ENCODE measurements at regions not wholly inside any gene's neighbourhood (a gene's known extent, or its start where the extent isn't known, plus 50 kb on each side); places are given as distances from the start of the nearest gene placed in this dataset.
"Not testable (repeated sequence)": the region's sequence is repeated elsewhere in the genome, so short reads cannot be mapped to it uniquely, and the experiment has no call there.

DNA sequence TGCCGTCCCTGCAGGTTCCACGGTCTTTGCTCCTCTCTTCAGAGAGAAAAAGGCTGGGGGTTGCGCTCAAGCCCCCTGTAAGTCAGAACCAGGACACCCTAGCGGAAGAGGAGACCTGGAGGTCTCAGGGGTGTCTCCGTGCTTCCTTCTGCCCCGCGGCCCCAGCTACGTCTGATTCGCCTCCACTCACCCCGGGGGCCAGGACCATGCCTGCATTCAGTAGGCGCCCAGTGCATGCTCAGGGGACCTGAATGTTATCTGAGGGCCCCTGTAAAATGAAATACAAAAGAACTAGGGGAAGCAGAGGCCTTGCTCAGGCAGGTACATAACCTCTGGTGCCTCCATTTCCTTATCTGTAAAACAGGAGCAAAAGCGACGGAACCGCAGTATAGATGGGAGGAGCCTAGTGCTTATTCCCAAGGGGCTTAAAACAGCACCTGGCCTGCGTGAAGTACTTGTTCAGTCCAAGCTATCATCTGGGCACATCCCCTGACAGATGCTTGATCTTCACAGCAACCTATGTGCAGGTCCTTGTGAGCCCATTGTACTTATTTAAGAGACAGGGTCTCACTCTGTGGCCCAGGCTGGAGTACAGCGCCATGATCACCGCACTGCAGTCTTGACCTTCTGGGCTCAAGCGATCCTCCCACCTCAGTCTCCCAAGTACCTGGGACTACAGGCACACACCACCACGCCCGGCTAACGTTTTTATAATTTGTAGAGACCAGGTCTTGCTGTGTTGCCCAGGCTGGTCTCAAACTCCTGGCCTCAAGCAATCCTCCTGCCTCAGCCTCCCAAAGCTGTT lies 110.3 kb upstream of the NCOR2 start:
- TF ChIP-seq POU2F2 (IDR thresholded peaks at IDR 0.05; ENCODE audit: low read depth, low read length) (no peak), SPI1 (IDR thresholded peaks at IDR 0.05; ENCODE audit: low read depth, low read length) (no peak), PAX5 (IDR thresholded peaks at IDR 0.05; ENCODE audit: insufficient read depth, low read length, severe bottlenecking) (no peak), POLR2A (IDR thresholded peaks at IDR 0.05; ENCODE audit: low read depth, low read length) (no peak), TAF1 (IDR thresholded peaks at IDR 0.05; ENCODE audit: low read depth, low read length) (no peak), POLR2AphosphoS5 (IDR thresholded peaks at IDR 0.05; ENCODE audit: low read depth, low read length) (no peak)
- no peak for FAIRE-seq
- no peak for DNase-seq (ENCODE audit: insufficient read length, low spot score)

DNA sequence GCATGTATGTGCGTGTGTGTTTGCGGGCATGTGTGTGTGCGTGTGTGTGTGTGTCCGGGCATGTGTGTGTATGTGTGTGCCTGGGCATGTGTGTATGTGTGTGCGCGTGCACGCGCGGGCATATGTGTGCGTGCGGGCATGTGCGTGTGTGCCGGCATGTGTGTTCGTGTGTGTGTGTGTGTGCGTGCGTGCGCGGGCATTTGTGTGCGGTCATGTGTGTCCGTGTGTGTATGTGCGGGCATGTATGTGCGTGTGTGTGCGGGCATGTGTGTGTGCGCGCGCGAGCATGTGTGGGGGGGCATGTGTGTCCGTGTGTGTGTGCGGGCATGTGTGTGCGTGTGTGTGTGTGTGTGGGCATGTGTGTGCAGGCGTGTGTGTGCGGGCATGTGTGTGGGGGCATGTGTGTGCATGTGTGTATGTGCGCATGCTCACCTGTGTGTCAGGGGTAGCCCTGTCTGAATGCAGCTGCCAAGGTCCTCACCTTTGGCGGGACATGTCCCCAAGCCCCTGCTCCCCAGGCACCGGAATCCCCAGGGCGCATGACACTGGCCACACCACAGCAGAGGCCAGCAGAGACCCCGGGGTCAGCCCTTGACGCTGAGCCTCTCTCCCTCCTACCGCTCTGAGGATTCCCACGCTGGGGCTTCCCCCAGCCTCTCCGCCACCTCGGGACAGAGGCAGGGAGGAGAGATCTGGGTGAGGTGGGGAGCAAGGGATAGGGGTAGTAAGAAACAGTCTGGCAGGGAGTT lies 109.5 kb upstream of the NCOR2 start:
- FAIRE-seq, result peak; percentile 72
- no peak for DNase-seq (ENCODE audit: insufficient read length, low spot score)
- no peak; the same call in none of the 2 replicates for TF ChIP-seq POU2F2 (IDR thresholded peaks at IDR 0.05; ENCODE audit: low read depth, low read length)
- no peak for TF ChIP-seq PAX5 (IDR thresholded peaks at IDR 0.05; ENCODE audit: insufficient read depth, low read length, severe bottlenecking)
- TF ChIP-seq POLR2AphosphoS5 (IDR thresholded peaks at IDR 0.05; ENCODE audit: low read depth, low read length), result no peak
- no peak for TF ChIP-seq TAF1 (IDR thresholded peaks at IDR 0.05; ENCODE audit: low read depth, low read length)
- TF ChIP-seq POLR2A (IDR thresholded peaks at IDR 0.05; ENCODE audit: low read depth, low read length), result no peak
- no peak for TF ChIP-seq SPI1 (IDR thresholded peaks at IDR 0.05; ENCODE audit: low read depth, low read length)

DNA sequence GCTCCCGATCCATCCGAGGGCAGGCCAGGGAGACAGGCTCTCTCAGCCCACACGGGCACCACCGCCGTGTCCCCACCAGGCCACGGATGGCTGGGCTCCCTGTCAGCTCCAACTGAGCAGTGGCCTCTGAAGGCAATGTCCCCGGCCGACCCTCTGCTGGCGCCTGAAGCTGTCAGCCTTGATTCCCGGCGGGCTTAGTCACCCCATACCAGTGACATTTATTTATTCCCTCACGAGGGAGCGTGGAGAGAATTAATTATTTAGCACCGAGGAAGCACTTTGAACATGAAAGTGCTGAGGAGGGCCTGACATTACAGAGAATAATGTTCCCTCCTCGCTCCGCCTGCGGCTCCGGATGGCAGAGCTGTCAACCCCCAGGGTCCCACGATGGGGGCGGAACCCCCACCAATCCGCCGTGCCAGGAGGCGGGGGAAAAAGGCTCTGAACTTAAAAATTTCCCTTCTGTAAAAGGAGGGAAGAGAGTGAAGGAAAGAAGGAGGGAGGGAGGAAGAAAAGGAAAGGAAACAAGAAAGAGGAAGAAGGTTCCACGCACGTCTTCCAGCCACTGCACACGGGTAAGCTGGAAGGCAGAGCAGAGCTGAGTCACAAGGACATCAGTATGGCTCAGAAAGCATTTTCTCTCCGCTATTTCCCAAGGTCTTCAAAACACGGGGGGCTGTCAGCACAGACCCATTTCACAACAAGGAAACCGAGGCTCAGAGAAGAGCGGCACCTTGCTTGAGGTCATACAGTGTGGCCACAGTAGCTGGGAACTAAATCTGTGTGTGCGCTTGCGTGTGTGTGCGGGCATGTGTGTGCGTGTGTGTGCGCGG lies 108.7 kb upstream of the NCOR2 start:
- DNase-seq (ENCODE audit: insufficient read length, low spot score) (no peak), FAIRE-seq (no peak)
- TF ChIP-seq POLR2AphosphoS5 (IDR thresholded peaks at IDR 0.05; ENCODE audit: low read depth, low read length), result no peak

DNA sequence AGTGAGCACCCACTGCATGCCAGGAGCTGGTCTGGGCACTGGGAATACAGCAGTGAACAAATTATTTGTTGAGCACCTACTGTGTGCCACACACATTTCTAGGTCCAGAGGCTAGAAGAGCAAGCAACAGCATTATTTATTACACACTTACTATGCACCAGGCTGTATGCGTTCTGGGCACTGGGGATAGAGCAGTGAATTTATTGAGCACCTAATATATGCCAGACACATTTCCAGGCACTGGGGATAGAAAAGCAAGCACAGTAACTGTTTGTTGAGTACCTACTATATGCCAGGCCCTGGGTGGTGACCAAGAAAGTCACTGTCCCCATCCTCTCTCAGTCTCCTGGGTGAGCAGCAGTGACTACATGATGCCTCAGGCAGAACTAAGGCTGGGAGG lies 107.5 kb upstream of the NCOR2 start:
- DNase-seq (ENCODE audit: insufficient read length, low spot score) (no peak), FAIRE-seq (no peak)
- TF ChIP-seq POLR2AphosphoS5 (IDR thresholded peaks at IDR 0.05; ENCODE audit: low read depth, low read length) (no peak), TAF1 (IDR thresholded peaks at IDR 0.05; ENCODE audit: low read depth, low read length) (no peak), PAX5 (IDR thresholded peaks at IDR 0.05; ENCODE audit: insufficient read depth, low read length, severe bottlenecking) (no peak), POLR2A (IDR thresholded peaks at IDR 0.05; ENCODE audit: low read depth, low read length) (no peak), SPI1 (IDR thresholded peaks at IDR 0.05; ENCODE audit: low read depth, low read length) (no peak), POU2F2 (IDR thresholded peaks at IDR 0.05; ENCODE audit: low read depth, low read length) (no peak)

DNA sequence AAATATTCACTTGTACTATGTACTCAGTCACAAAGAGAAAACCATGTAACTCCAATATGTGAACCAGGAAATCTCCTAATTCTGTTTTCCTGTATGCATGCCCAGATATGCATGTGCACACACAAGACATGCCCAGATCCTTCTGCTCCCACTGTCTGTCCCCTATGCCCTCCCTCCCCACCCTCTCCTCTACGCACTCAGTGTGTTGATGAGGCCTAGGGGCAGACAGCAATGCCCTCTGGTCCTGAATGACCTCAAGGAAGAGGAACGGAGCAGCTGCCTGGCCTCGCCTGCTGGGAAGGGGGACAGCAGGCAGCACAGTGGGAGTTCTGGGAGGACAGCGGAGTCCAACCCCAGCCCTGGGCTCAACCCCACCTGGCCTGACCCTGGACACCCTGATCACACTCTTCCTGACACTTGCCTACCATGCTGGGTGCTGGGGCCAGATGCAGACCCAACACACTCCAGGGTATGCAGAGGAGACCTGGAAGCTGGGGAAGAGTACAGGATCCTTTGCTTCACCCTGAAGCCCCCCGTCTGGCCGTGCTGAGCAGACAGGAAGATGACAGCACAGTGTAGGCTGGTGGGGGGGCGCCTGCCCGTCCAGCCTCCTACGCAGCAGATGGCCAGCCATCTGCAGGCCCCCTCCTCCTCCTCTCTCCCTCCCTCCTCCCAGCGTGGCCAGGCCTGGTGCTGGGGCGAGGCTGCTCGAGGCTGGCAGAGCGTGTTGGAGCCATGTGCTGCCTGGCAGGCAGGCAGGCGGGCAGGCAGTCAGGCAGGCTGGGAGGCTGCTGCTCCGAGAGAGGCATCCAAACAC lies 106.6 kb upstream of the NCOR2 start:
- FAIRE-seq (no peak), DNase-seq (ENCODE audit: insufficient read length, low spot score) (no peak)
- TF ChIP-seq SPI1 (IDR thresholded peaks at IDR 0.05; ENCODE audit: low read depth, low read length) (no peak), POU2F2 (IDR thresholded peaks at IDR 0.05; ENCODE audit: low read depth, low read length) (no peak), POLR2A (IDR thresholded peaks at IDR 0.05; ENCODE audit: low read depth, low read length) (no peak), TAF1 (IDR thresholded peaks at IDR 0.05; ENCODE audit: low read depth, low read length) (no peak), PAX5 (IDR thresholded peaks at IDR 0.05; ENCODE audit: insufficient read depth, low read length, severe bottlenecking) (no peak), POLR2AphosphoS5 (IDR thresholded peaks at IDR 0.05; ENCODE audit: low read depth, low read length) (no peak)

DNA sequence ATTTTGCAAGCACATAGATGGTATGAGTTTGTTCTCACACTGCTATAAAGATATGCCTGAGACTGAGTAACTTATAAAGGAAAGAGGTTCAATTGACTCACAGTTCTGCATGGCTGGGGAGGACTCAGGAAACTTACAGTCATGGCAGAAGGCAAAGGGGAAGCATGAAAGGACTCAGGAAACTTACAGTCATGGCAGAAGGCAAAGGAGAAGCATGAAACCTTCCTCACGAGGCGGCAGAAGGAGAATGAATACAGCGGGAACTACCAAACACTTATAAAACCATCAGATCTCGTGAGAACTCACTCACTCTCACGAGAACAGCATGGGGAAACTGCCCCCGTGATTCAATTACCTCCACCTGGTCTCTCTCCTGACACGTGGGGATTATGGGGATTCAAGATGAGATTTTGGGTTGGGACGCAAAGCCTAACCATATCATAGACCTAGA lies 101.9 kb upstream of the NCOR2 start:
- DNase-seq (ENCODE audit: insufficient read length, low spot score); FAIRE-seq: not testable (repeated sequence)

DNA sequence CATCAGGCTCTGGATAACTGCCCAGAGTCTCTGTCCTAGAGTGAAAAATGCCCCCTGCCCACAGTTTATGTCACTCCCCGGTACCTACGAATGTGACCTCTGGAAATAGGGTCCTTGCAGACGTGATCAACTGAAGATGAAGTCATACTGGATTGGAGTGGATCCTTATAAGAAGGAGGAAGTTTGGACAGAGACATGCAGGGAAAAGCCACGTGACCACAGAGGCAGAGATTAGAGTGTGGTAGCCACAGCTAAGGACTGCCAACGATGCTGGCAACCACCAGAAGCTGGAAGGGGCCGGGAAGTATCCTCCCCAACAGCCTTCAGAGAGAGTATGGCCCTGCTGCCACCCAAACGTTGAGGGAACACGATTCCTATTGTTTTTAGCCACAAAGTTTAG lies 101.2 kb upstream of the NCOR2 start:
- DNase-seq (ENCODE audit: insufficient read length, low spot score) (no peak), FAIRE-seq (no peak)

DNA sequence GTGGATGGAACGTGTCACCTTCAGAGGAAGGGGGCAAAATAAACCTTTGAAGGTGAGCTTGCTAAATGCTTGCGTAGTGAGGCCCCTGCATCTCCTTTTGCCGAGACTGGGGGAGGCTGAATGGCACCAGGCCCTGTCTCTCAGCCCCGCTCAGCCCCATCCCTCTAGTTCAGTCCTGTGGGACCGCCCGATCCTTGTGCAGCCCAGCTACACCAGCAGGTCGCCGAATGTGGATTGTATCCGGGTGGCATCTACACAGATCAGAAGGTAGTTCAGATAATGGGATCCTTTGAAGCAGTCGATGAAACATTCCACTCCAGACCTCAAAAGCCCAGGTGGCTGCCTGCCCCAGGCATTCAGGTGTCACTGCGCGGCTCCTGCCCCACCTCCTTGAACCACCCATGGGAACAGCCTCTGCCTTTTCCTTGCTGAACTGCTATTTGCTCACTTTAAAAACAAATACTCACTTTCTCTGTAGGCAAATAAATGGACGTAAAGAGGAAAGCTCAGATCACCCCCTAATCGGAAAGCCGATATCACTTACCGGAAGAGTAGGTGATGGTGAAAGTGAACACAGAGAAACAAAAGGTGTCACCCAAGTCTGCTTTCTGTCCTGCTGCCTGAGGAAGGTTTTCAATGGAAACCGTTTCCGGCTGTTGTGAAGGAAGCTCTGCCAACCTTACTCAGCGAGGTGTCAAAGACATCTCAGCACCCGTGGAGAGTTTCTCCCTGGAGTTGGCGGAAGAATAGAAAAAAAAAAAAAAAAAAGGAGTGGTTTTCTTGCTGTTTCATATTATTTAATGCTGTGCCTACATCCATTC lies 100.3 kb upstream of the NCOR2 start:
- DNase-seq (ENCODE audit: insufficient read length, low spot score) (no peak), FAIRE-seq (no peak)
- TF ChIP-seq SPI1 (IDR thresholded peaks at IDR 0.05; ENCODE audit: low read depth, low read length), result no peak

More for the DNA sequence above, 101.2 kb upstream of the NCOR2 start:
- no peak for TF ChIP-seq SPI1 (IDR thresholded peaks at IDR 0.05; ENCODE audit: low read depth, low read length)
- TF ChIP-seq POLR2A (IDR thresholded peaks at IDR 0.05; ENCODE audit: low read depth, low read length), result no peak
- no peak for TF ChIP-seq POU2F2 (IDR thresholded peaks at IDR 0.05; ENCODE audit: low read depth, low read length)
- TF ChIP-seq PAX5 (IDR thresholded peaks at IDR 0.05; ENCODE audit: insufficient read depth, low read length, severe bottlenecking), result no peak
- no peak for TF ChIP-seq TAF1 (IDR thresholded peaks at IDR 0.05; ENCODE audit: low read depth, low read length)
- no peak for TF ChIP-seq POLR2AphosphoS5 (IDR thresholded peaks at IDR 0.05; ENCODE audit: low read depth, low read length)

Measured in GM12891 (cell line).